ENCODE measurements at regions not wholly inside any gene's neighbourhood (a gene's known extent, or its start where the extent isn't known, plus 50 kb on each side); places are given as distances from the start of the nearest gene placed in this dataset.

DNA sequence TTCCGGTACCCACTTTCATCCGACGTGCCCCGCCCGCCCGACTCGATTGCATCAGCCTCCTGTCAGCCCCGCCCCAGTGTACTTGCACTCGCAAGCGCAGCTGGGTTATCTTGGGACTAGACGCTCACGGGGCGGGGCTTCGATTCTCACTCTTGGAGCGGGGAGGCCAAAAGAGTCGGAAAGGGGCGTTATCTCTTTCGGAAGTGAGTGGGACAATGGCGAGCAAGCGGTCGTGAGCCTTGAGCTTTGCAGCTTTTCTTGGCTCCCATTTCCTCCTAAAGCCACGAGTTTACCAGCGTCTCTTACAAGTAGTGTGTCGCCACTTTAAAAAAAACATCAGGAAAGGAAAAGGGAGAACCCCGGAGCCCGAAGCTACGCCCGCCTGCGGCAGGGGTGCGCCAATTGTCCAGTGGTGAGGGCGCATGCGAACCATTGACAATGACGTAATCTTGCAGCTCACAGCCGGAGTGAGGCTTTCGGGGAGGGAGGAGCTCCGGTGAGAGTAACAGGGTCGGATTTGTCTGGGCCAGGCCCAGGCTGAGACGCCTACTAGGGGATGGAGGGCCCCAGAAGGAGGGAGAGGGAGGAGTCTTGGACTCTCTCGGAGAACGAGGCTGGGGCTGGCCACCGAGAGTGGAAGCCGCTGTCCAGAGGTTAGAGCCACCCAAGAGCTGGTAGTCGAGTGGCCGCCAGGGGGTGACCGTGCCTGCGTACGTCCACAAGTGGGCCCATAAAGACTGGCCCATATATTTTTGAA, 109.5 kb downstream of the GNL3L start (continued):
- TF ChIP-seq, protein P1, sequence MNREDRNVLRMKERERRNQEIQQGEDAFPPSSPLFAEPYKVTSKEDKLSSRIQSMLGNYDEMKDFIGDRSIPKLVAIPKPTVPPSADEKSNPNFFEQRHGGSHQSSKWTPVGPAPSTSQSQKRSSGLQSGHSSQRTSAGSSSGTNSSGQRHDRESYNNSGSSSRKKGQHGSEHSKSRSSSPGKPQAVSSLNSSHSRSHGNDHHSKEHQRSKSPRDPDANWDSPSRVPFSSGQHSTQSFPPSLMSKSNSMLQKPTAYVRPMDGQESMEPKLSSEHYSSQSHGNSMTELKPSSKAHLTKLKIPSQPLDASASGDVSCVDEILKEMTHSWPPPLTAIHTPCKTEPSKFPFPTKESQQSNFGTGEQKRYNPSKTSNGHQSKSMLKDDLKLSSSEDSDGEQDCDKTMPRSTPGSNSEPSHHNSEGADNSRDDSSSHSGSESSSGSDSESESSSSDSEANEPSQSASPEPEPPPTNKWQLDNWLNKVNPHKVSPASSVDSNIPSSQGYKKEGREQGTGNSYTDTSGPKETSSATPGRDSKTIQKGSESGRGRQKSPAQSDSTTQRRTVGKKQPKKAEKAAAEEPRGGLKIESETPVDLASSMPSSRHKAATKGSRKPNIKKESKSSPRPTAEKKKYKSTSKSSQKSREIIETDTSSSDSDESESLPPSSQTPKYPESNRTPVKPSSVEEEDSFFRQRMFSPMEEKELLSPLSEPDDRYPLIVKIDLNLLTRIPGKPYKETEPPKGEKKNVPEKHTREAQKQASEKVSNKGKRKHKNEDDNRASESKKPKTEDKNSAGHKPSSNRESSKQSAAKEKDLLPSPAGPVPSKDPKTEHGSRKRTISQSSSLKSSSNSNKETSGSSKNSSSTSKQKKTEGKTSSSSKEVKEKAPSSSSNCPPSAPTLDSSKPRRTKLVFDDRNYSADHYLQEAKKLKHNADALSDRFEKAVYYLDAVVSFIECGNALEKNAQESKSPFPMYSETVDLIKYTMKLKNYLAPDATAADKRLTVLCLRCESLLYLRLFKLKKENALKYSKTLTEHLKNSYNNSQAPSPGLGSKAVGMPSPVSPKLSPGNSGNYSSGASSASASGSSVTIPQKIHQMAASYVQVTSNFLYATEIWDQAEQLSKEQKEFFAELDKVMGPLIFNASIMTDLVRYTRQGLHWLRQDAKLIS (CRISPR knock-in tag; IDR thresholded peaks at IDR 0.05), result no peak
- TF ChIP-seq JDP2 (CRISPR knock-in tag; IDR thresholded peaks at IDR 0.05; ENCODE audit: borderline replicate concordance) (no peak), TMF1 (CRISPR knock-in tag; IDR thresholded peaks at IDR 0.05; ENCODE audit: low read depth) (no peak), ASH2L (IDR thresholded peaks at IDR 0.05; ENCODE audit: insufficient read length, low read depth, low read length) (peak; percentile 64), FOXK1 (CRISPR knock-in tag; IDR thresholded peaks at IDR 0.05; ENCODE audit: borderline replicate concordance, low read depth) (no peak), SIN3B (IDR thresholded peaks at IDR 0.05; ENCODE audit: low read length) (no peak), REPIN1 (CRISPR knock-in tag; IDR thresholded peaks at IDR 0.05; ENCODE audit: borderline replicate concordance, low read depth) (peak; percentile 42; the same call in 1 of the 2 replicates), TBL1XR1 (IDR thresholded peaks at IDR 0.05; ENCODE audit: borderline replicate concordance, low read length, partially characterized antibody) (peak; percentile 14), ZNF263 (CRISPR knock-in tag; IDR thresholded peaks at IDR 0.05) (peak; percentile 91), ZFP41 (CRISPR knock-in tag; IDR thresholded peaks at IDR 0.05; ENCODE audit: borderline replicate concordance) (no peak)
- TF ChIP-seq, protein P2, sequence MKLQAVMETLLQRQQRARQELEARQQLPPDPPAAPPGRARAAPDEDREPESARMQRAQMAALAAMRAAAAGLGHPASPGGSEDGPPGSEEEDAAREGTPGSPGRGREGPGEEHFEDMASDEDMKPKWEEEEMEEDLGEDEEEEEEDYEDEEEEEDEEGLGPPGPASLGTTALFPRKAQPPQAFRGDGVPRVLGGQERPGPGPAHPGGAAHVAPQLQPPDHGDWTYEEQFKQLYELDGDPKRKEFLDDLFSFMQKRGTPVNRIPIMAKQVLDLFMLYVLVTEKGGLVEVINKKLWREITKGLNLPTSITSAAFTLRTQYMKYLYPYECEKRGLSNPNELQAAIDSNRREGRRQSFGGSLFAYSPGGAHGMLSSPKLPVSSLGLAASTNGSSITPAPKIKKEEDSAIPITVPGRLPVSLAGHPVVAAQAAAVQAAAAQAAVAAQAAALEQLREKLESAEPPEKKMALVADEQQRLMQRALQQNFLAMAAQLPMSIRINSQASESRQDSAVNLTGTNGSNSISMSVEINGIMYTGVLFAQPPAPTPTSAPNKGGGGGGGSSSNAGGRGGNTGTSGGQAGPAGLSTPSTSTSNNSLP (IDR thresholded peaks at IDR 0.05; ENCODE audit: low read depth, low read length), result no peak
- TF ChIP-seq, protein P3, sequence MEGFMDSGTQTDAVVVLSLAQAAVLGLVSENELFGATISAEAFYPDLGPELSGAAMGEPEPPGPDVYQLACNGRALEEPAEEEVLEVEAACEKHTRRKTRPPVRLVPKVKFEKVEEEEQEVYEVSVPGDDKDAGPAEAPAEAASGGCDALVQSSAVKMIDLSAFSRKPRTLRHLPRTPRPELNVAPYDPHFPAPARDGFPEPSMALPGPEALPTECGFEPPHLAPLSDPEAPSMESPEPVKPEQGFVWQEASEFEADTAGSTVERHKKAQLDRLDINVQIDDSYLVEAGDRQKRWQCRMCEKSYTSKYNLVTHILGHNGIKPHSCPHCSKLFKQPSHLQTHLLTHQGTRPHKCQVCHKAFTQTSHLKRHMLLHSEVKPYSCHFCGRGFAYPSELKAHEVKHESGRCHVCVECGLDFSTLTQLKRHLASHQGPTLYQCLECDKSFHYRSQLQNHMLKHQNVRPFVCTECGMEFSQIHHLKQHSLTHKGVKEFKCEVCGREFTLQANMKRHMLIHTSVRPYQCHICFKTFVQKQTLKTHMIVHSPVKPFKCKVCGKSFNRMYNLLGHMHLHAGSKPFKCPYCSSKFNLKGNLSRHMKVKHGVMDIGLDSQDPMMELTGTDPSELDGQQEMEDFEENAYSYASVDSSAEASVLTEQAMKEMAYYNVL (CRISPR knock-in tag; IDR thresholded peaks at IDR 0.05; ENCODE audit: borderline replicate concordance), result no peak
- TF ChIP-seq, protein P4, sequence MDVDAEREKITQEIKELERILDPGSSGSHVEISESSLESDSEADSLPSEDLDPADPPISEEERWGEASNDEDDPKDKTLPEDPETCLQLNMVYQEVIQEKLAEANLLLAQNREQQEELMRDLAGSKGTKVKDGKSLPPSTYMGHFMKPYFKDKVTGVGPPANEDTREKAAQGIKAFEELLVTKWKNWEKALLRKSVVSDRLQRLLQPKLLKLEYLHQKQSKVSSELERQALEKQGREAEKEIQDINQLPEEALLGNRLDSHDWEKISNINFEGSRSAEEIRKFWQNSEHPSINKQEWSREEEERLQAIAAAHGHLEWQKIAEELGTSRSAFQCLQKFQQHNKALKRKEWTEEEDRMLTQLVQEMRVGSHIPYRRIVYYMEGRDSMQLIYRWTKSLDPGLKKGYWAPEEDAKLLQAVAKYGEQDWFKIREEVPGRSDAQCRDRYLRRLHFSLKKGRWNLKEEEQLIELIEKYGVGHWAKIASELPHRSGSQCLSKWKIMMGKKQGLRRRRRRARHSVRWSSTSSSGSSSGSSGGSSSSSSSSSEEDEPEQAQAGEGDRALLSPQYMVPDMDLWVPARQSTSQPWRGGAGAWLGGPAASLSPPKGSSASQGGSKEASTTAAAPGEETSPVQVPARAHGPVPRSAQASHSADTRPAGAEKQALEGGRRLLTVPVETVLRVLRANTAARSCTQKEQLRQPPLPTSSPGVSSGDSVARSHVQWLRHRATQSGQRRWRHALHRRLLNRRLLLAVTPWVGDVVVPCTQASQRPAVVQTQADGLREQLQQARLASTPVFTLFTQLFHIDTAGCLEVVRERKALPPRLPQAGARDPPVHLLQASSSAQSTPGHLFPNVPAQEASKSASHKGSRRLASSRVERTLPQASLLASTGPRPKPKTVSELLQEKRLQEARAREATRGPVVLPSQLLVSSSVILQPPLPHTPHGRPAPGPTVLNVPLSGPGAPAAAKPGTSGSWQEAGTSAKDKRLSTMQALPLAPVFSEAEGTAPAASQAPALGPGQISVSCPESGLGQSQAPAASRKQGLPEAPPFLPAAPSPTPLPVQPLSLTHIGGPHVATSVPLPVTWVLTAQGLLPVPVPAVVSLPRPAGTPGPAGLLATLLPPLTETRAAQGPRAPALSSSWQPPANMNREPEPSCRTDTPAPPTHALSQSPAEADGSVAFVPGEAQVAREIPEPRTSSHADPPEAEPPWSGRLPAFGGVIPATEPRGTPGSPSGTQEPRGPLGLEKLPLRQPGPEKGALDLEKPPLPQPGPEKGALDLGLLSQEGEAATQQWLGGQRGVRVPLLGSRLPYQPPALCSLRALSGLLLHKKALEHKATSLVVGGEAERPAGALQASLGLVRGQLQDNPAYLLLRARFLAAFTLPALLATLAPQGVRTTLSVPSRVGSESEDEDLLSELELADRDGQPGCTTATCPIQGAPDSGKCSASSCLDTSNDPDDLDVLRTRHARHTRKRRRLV (CRISPR knock-in tag; IDR thresholded peaks at IDR 0.05), result no peak
- TF ChIP-seq, protein P5, sequence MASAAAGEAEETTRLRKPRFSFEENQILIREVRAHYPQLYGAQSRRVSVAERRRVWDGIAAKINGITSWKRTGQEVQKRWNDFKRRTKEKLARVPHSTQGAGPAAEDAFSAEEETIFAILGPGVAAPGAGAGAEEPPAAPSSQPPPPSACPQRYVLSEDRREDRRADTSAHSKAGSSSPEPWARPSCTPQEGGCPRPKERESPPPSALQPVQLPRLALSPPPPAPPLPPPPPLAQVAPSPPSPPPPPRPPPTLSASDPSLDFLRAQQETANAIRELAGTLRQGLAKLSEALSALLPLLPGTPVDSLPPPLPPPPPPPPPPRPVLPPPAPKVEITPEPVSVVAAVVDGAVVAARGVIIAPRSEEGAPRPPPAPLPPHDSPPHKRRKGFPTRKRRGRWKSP (CRISPR knock-in tag; IDR thresholded peaks at IDR 0.05), result no peak
